Adrenal gland (tissue), 9 donors: ENCODE measurements at regions not wholly inside any gene's neighbourhood (a gene's known extent, or its start where the extent isn't known, plus 50 kb on each side); places are given as distances from the start of the nearest gene placed in this dataset.
"Not testable (repeated sequence)": the region's sequence is repeated elsewhere in the genome, so short reads cannot be mapped to it uniquely, and the experiment has no call there.

Experiments used
- DNase-seq, 7 donors: peaks; one replicate each; pipeline ENCODE4 v3.0.0-alpha.2; 2019 to 2020
- H3K27ac ChIP-seq, 5 donors: fragments of 200-600 bp; sonication (generic) in 4 of 5; 1 replicate in 3 of 5; 2 replicates in 2 of 5; pipeline versions ENCODE4 v1.5.1 to v1.8.0; 2016 to 2020; ENCODE audit warnings: mild to moderate bottlenecking in 1 of 5
- H3K27me3 ChIP-seq: fragments of 200-600 bp; 2 replicates; pipeline ENCODE4 v1.8.0; 2021
- H3K36me3 ChIP-seq, 2 donors: fragments of 200-600 bp; replicated peaks in 1 of 2; 1 replicate in 1 of 2; 2 replicates in 1 of 2; pipeline versions ENCODE4 v1.5.1 to v1.8.0; 2018 to 2022
- H3K4me1 ChIP-seq, 2 donors: fragments of 200-600 bp; replicated peaks in 1 of 2; 1 replicate in 1 of 2; 2 replicates in 1 of 2; pipeline versions ENCODE4 v1.5.1 to v1.8.0; 2018 to 2021
- H3K4me3 ChIP-seq, 4 donors: fragments of 200-600 bp; sonication (generic) in 3 of 4; one replicate each; pipeline ENCODE4 v1.5.1; 2016 to 2018
- H3K9me3 ChIP-seq, 3 donors: fragments of 200-600 bp; sonication (generic) in 1 of 3; replicated peaks in 1 of 3; 1 replicate in 2 of 3; 2 replicates in 1 of 3; pipeline versions ENCODE4 v1.5.1 to v1.8.0; 2016 to 2021
- CTCF ChIP-seq, 6 experiments: fragments of 450-650 bp in 4 of 6; fragments of 200-600 bp in 2 of 6; sonication (generic) in 1 of 6; IDR thresholded peaks; 1 replicate in 5 of 6; 2 replicates in 1 of 6; pipeline versions ENCODE4 v1.5.1 to v1.8.0; 2016 to 2021; ENCODE audit warnings: antibody characterized with exemption in 6 of 6, mild to moderate bottlenecking in 2 of 6, moderate library complexity in 1 of 6
- POLR2A ChIP-seq, 2 donors: fragments of 450-650 bp; IDR thresholded peaks; one replicate each; pipeline ENCODE4 v1.6.1; 2017; ENCODE audit warnings: antibody characterized with exemption in 2 of 2, mild to moderate bottlenecking in 2 of 2, moderate library complexity in 1 of 2
- WGBS, 4 donors: extraction: QIAGEN DNeasy Blood & Tissue Kit in 2 of 4; methylation state at CpG; one replicate each; pipeline versions ENCODE4 v1.1.5 to v1.1.7; 2013 to 2017; 5-methylcytosine and 5-hydroxymethylcytosine counted together
- intact Hi-C, 2 donors: fragments of 100-400 bp; cut with DNase I; formaldehyde crosslinking; loops; one replicate each; pipeline versions ENCODE4 v1.14.1 to v1.15.0; 2022 to 2023
- donor health status: healthy with polysubstance abuse.
- donor health status: Bipolar disorder and iron deficiency.
- donor health status: DM: yes; HTN: yes; CAD: no.
- donor health status: DM: no; HTN: no; CAD: no.
- donor health status: DM: no; HTN: no; CAD: no.

- DNase-seq = no peak
- no peaks in the 10 kb centered on the region for H3K4me1 ChIP-seq
- no peaks in the 10 kb centered on the region for H3K27me3 ChIP-seq
- H3K36me3 ChIP-seq = no peaks in the 10 kb centered on the region
- H3K4me3 ChIP-seq = no peak overlapping the region
- intact Hi-C loops = no loop called here
- TF ChIP-seq CTCF (IDR thresholded peaks at IDR 0.05) (no peak), POLR2A (IDR thresholded peaks at IDR 0.05) (no peak)
- H3K27ac ChIP-seq = no peak overlapping the region
- no peaks in the 10 kb centered on the region for H3K9me3 ChIP-seq
- 52 to 68% (median 64%) methylated on average over 4 of the region's 4 CpGs for WGBS, 4 donors
Observed at GRCh38 chr2:95700519-95700918, 108.7 kb downstream of the TRIM43 start.

- H3K27ac ChIP-seq = no peak overlapping the region
- no peaks in the 10 kb centered on the region for H3K9me3 ChIP-seq
- no peaks in the 10 kb centered on the region for H3K27me3 ChIP-seq
- intact Hi-C loops = no loop called here
- TF ChIP-seq POLR2A (IDR thresholded peaks at IDR 0.05) (no peak), CTCF (IDR thresholded peaks at IDR 0.05) (no peak)
- no peak overlapping the region for H3K4me3 ChIP-seq
- no peaks in the 10 kb centered on the region for H3K4me1 ChIP-seq
- no peak for DNase-seq
- H3K36me3 ChIP-seq = no peaks in the 10 kb centered on the region
- 87 to 90% (median 89%) methylated on average over 7 of the region's 7 CpGs for WGBS, 4 donors
Observed at GRCh38 chr2:95702471-95702870, 110.7 kb downstream of the TRIM43 start.

GRCh38 chr2:95707161-95707560, 115.4 kb downstream of the TRIM43 start:
- H3K4me1 ChIP-seq, intact Hi-C loops, H3K4me3 ChIP-seq, DNase-seq, H3K27ac ChIP-seq, H3K9me3 ChIP-seq, H3K27me3 ChIP-seq, H3K36me3 ChIP-seq: not testable (repeated sequence)
- 84 to 98% (median 91%) methylated on average over 2 of the region's 2 CpGs for WGBS, 4 donors

- Histone ChIP-seq H3K27me3 (no peaks in the 10 kb centered on the region), H3K36me3 (no peaks in the 10 kb centered on the region), H3K4me3 (no peak overlapping the region), H3K4me1 (no peaks in the 10 kb centered on the region), H3K27ac (no peak overlapping the region), H3K9me3 (no peaks in the 10 kb centered on the region)
- WGBS, 4 donors = 83 to 91% (median 88%) methylated on average over 5 of the region's 5 CpGs
- intact Hi-C loops = no loop called here
- DNase-seq = no peak
- TF ChIP-seq CTCF (IDR thresholded peaks at IDR 0.05) = no peak
- TF ChIP-seq POLR2A (IDR thresholded peaks at IDR 0.05) = no peak
Observed at GRCh38 chr2:95707837-95708236, 116.0 kb downstream of the TRIM43 start.

GRCh38 chr2:95709831-95710230, 118.0 kb downstream of the TRIM43 start:
- TF ChIP-seq CTCF (IDR thresholded peaks at IDR 0.05) (no peak), POLR2A (IDR thresholded peaks at IDR 0.05) (no peak)
- no peak for DNase-seq
- intact Hi-C loops = no loop called here
- Histone ChIP-seq H3K4me1 (no peaks in the 10 kb centered on the region), H3K4me3 (no peak overlapping the region), H3K36me3 (no peaks in the 10 kb centered on the region), H3K27me3 (no peaks in the 10 kb centered on the region), H3K9me3 (no peaks in the 10 kb centered on the region), H3K27ac (no peak overlapping the region)

- H3K9me3 ChIP-seq, intact Hi-C loops, H3K4me3 ChIP-seq, H3K4me1 ChIP-seq, H3K27me3 ChIP-seq, H3K27ac ChIP-seq, DNase-seq, H3K36me3 ChIP-seq: not testable (repeated sequence)
- WGBS, 4 donors = 64 to 68% (median 65%) methylated on average over 11 of the region's 11 CpGs
Observed at GRCh38 chr2:95713470-95714177, 121.8 kb downstream of the TRIM43 start.

GRCh38 chr2:95714398-95714797, 122.6 kb downstream of the TRIM43 start:
- 92 to 100% (median 94%) methylated on average over 1 of the region's 1 CpG for WGBS, 4 donors
- H3K27me3 ChIP-seq, H3K4me3 ChIP-seq, H3K9me3 ChIP-seq, H3K36me3 ChIP-seq, DNase-seq, H3K4me1 ChIP-seq, H3K27ac ChIP-seq, intact Hi-C loops: not testable (repeated sequence)
